ENCODE measurements at regions not wholly inside any gene's neighbourhood (a gene's known extent, or its start where the extent isn't known, plus 50 kb on each side); places are given as distances from the start of the nearest gene placed in this dataset.

GRCh38 chr5:175124821-175125220 lies 319.2 kb downstream of the DRD1 start:
- TF ChIP-seq, protein P1, sequence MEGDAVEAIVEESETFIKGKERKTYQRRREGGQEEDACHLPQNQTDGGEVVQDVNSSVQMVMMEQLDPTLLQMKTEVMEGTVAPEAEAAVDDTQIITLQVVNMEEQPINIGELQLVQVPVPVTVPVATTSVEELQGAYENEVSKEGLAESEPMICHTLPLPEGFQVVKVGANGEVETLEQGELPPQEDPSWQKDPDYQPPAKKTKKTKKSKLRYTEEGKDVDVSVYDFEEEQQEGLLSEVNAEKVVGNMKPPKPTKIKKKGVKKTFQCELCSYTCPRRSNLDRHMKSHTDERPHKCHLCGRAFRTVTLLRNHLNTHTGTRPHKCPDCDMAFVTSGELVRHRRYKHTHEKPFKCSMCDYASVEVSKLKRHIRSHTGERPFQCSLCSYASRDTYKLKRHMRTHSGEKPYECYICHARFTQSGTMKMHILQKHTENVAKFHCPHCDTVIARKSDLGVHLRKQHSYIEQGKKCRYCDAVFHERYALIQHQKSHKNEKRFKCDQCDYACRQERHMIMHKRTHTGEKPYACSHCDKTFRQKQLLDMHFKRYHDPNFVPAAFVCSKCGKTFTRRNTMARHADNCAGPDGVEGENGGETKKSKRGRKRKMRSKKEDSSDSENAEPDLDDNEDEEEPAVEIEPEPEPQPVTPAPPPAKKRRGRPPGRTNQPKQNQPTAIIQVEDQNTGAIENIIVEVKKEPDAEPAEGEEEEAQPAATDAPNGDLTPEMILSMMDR (IDR thresholded peaks at IDR 0.05) = no peak
- no peak for TF ChIP-seq EP300 (IDR thresholded peaks at IDR 0.05)
- TF ChIP-seq JUN (IDR thresholded peaks at IDR 0.05) = no peak
- no peak for TF ChIP-seq ESRRA (IDR thresholded peaks at IDR 0.05; ENCODE audit: borderline replicate concordance, low read length)
- no peak for TF ChIP-seq FOSL2 (IDR thresholded peaks at IDR 0.05)
- TF ChIP-seq FOSL2 (CRISPR knock-in tag; IDR thresholded peaks at IDR 0.05) = no peak
- TF ChIP-seq, protein P2, sequence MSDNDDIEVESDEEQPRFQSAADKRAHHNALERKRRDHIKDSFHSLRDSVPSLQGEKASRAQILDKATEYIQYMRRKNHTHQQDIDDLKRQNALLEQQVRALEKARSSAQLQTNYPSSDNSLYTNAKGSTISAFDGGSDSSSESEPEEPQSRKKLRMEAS (IDR thresholded peaks at IDR 0.05) = no peak
- TF ChIP-seq RNF2 (IDR thresholded peaks at IDR 0.05; ENCODE audit: borderline replicate concordance, low read depth) = no peak
- TF ChIP-seq POLR2A (IDR thresholded peaks at IDR 0.05; ENCODE audit: low read length) = no peak
- no peak for TF ChIP-seq POLR2AphosphoS2 (conservative IDR thresholded peaks at IDR 0.05; ENCODE audit: low read length)
- TF ChIP-seq MYC (IDR thresholded peaks at IDR 0.05; ENCODE audit: borderline replicate concordance, low read length) = no peak

Measured in A549 (cell line).